Neural progenitor cell (in vitro differentiated cells): ENCODE measurements at regions not wholly inside any gene's neighbourhood (a gene's known extent, or its start where the extent isn't known, plus 50 kb on each side); places are given as distances from the start of the nearest gene placed in this dataset.

Source experiments
- DNase-seq: peaks from one replicate; pipeline ENCODE4 v3.0.0-alpha.2; 2016; ENCODE audit warnings: low spot score
- H2AFZ ChIP-seq: fragments of 200-600 bp; sonication (generic); replicated peaks from 2 replicates; pipeline ENCODE4 v1.6.1; 2016; ENCODE audit warnings: antibody characterized with exemption
- H3F3A ChIP-seq: fragments of 200-600 bp; sonication (generic); 2 replicates; pipeline ENCODE4 v1.6.1; 2016; ENCODE audit warnings: antibody characterized with exemption, low read depth
- H3K27ac ChIP-seq: fragments of 200-600 bp; sonication (generic); 2 replicates; pipeline ENCODE4 v1.5.1; 2016; ENCODE audit warnings: mild to moderate bottlenecking
- H3K27me3 ChIP-seq: fragments of 200-600 bp; sonication (generic); 2 replicates; pipeline ENCODE4 v1.6.1; 2016; ENCODE audit warnings: mild to moderate bottlenecking, moderate library complexity
- H3K36me3 ChIP-seq: fragments of 200-600 bp; sonication (generic); 2 replicates; pipeline ENCODE4 v1.5.1; 2016
- H3K4me1 ChIP-seq: fragments of 200-600 bp; sonication (generic); 2 replicates; pipeline ENCODE4 v1.6.1; 2016; ENCODE audit warnings: mixed run types
- H3K4me2 ChIP-seq: fragments of 200-600 bp; sonication (generic); 2 replicates; pipeline ENCODE4 v1.6.1; 2016
- H3K4me3 ChIP-seq: fragments of 200-600 bp; sonication (generic); 2 replicates; pipeline ENCODE4 v1.5.1; 2016
- H3K79me2 ChIP-seq: fragments of 200-600 bp; sonication (generic); 2 replicates; pipeline ENCODE4 v1.6.1; 2016; ENCODE audit warnings: low read depth
- H3K9ac ChIP-seq: fragments of 200-600 bp; sonication (generic); 2 replicates; pipeline ENCODE4 v1.6.1; 2016
- H3K9me3 ChIP-seq: fragments of 200-600 bp; sonication (generic); 2 replicates; pipeline ENCODE4 v1.5.1; 2016; ENCODE audit warnings: low read depth
- H4K20me1 ChIP-seq: fragments of 200-600 bp; sonication (generic); 2 replicates; pipeline ENCODE4 v1.6.1; 2016; ENCODE audit warnings: low read depth
- H3K27ac Mint-ChIP-seq: 3 replicates; pipeline ENCODE4 v1.8.0; 2021; ENCODE audit warnings: mixed read lengths
- H3K27me3 Mint-ChIP-seq: 2 replicates; pipeline ENCODE4 v1.8.0; 2022; ENCODE audit warnings: low read depth, mild to moderate bottlenecking, inconsistent platforms, moderate library complexity, mixed read lengths; ENCODE audit not compliant: insufficient read depth
- H3K36me3 Mint-ChIP-seq: 3 replicates; pipeline ENCODE4 v1.8.0; 2021; ENCODE audit warnings: mixed read lengths
- H3K4me1 Mint-ChIP-seq: 3 replicates; pipeline ENCODE4 v1.8.0; 2021; ENCODE audit warnings: mixed read lengths
- H3K4me3 Mint-ChIP-seq: 3 replicates; pipeline ENCODE4 v1.8.0; 2021; ENCODE audit warnings: mild to moderate bottlenecking, moderate library complexity, mixed read lengths
- H3K9me3 Mint-ChIP-seq: 3 replicates; pipeline ENCODE4 v1.8.0; 2020; ENCODE audit warnings: mixed read lengths
- CTCF ChIP-seq: fragments of 200-600 bp; sonication (generic); IDR thresholded peaks from 2 replicates; pipeline ENCODE4 v1.5.1; 2017; ENCODE audit warnings: antibody characterized with exemption, mild to moderate bottlenecking
- EZH2 ChIP-seq: fragments of 200-600 bp; sonication (generic); IDR thresholded peaks from 2 replicates; pipeline ENCODE4 v1.6.1; 2017; ENCODE audit warnings: antibody characterized with exemption, mild to moderate bottlenecking, moderate library complexity
- EZH2phosphoT487 ChIP-seq: fragments of 200-600 bp; sonication (generic); IDR thresholded peaks from 2 replicates; pipeline ENCODE4 v1.6.1; 2017; ENCODE audit warnings: antibody characterized with exemption

GRCh38 chr4:64897683-64898082, 488.4 kb upstream of the TECRL start:
- Mint-ChIP-seq H3K4me1 (peaks cover 16% of the 10 kb centered on the region), H3K36me3 (no peaks in the 10 kb centered on the region), H3K9me3 (no peaks in the 10 kb centered on the region), H3K27ac (no peak overlapping the region), H3K4me3 (no peak overlapping the region), H3K27me3 (no peaks in the 10 kb centered on the region)
- Histone ChIP-seq H3K4me1 (peaks cover 17% of the 10 kb centered on the region), H3K9me3 (no peaks in the 10 kb centered on the region), H3F3A (no peaks in the 10 kb centered on the region), H2AFZ (no peak overlapping the region), H3K27me3 (no peaks in the 10 kb centered on the region), H3K36me3 (no peaks in the 10 kb centered on the region), H3K9ac (no peak overlapping the region), H3K4me3 (peak overlapping the region; percentile 2), H3K27ac (no peak overlapping the region), H4K20me1 (no peaks in the 10 kb centered on the region), H3K79me2 (no peaks in the 10 kb centered on the region), H3K4me2 (peak overlapping the region; percentile 38)
- TF ChIP-seq EZH2phosphoT487 (no peak), CTCF (no peak), EZH2 (no peak)
- DNase-seq, result peak; percentile 48

GRCh38 chr4:64895031-64895430, 485.8 kb upstream of the TECRL start:
- H3F3A ChIP-seq, result no peaks in the 10 kb centered on the region
- H3K4me3 Mint-ChIP-seq, result no peak overlapping the region
- H3K27ac Mint-ChIP-seq, result no peak overlapping the region
- no peaks in the 10 kb centered on the region for H3K36me3 ChIP-seq
- H3K27me3 Mint-ChIP-seq, result no peaks in the 10 kb centered on the region
- no peaks in the 10 kb centered on the region for H4K20me1 ChIP-seq
- no peaks in the 10 kb centered on the region for H3K9me3 Mint-ChIP-seq
- H2AFZ ChIP-seq, result peak overlapping the region; percentile 77
- H3K36me3 Mint-ChIP-seq, result no peaks in the 10 kb centered on the region
- TF ChIP-seq EZH2, result no peak
- TF ChIP-seq EZH2phosphoT487, result no peak
- TF ChIP-seq CTCF, result no peak
- no peak for DNase-seq
- no peak overlapping the region for H3K4me3 ChIP-seq
- H3K4me1 ChIP-seq, result peaks cover 24% of the 10 kb centered on the region
- no peaks in the 10 kb centered on the region for H3K9me3 ChIP-seq
- peaks cover 13% of the 10 kb centered on the region for H3K4me1 Mint-ChIP-seq
- no peaks in the 10 kb centered on the region for H3K79me2 ChIP-seq
- no peaks in the 10 kb centered on the region for H3K27me3 ChIP-seq
- H3K4me2 ChIP-seq, result no peak overlapping the region
- H3K9ac ChIP-seq, result no peak overlapping the region
- no peak overlapping the region for H3K27ac ChIP-seq

DNA sequence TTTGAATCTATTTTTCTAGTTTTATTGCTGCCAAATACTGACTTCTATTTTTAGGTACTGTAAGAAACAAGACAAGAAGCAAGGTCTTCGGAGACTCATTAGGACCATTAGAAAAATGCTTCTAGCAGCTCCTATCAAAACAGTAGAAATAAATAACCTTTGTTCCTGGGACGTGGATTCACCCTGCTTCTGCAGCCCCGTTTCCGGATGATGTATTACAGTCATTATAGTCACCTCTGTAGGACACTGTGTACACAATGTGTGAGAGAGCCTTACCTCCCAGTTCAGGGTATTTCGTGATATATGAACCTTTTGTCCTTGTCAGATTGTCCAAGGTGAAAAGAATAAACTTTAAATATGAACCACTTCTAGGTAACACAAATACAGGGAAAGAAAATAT, 484.0 kb upstream of the TECRL start:
- no peak overlapping the region for H3K27ac Mint-ChIP-seq
- Histone ChIP-seq H2AFZ (no peak overlapping the region), H3K79me2 (no peaks in the 10 kb centered on the region), H3K36me3 (no peaks in the 10 kb centered on the region), H3K4me3 (no peak overlapping the region), H3K4me2 (no peak overlapping the region), H3K4me1 (peaks cover 26% of the 10 kb centered on the region), H3K9ac (no peak overlapping the region), H4K20me1 (no peaks in the 10 kb centered on the region), H3K27ac (no peak overlapping the region), H3F3A (no peaks in the 10 kb centered on the region), H3K9me3 (no peaks in the 10 kb centered on the region), H3K27me3 (no peaks in the 10 kb centered on the region)
- TF ChIP-seq EZH2phosphoT487 (no peak), EZH2 (no peak), CTCF (no peak)
- peaks cover 6% of the 10 kb centered on the region for H3K4me1 Mint-ChIP-seq
- DNase-seq, result no peak
- no peaks in the 10 kb centered on the region for H3K36me3 Mint-ChIP-seq
- no peaks in the 10 kb centered on the region for H3K27me3 Mint-ChIP-seq
- H3K9me3 Mint-ChIP-seq, result peaks cover 4% of the 10 kb centered on the region
- H3K4me3 Mint-ChIP-seq, result no peak overlapping the region
